ENCODE measurements at regions not wholly inside any gene's neighbourhood (a gene's known extent, or its start where the extent isn't known, plus 50 kb on each side); places are given as distances from the start of the nearest gene placed in this dataset.

DNA sequence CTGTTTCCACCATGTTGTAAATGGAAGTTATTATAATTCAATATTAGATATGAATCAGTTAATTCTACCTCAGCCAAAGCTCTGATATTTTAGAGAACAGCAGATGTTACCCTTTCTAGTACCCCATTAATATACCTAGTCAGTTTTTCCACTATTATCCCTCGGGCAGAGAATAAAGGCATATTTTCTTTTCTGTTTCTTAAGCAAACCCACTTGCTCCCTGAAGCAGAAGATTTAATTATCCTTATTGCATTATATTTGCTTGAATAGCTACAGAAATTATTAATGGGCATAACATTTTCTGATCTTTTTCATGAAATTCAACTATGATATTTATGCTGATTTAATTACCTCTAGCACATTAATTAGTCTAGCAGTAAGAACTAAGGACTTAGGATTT lies 832.9 kb upstream of the FBXO33 start:
- no peak for TF ChIP-seq CTCF (conservative IDR thresholded peaks at IDR 0.05; ENCODE audit: low read depth, low read length)
- H3K4me3 ChIP-seq (ENCODE audit: low read length): no peak overlapping the region
- DNase-seq (ENCODE audit: low read depth): no peak

DNA sequence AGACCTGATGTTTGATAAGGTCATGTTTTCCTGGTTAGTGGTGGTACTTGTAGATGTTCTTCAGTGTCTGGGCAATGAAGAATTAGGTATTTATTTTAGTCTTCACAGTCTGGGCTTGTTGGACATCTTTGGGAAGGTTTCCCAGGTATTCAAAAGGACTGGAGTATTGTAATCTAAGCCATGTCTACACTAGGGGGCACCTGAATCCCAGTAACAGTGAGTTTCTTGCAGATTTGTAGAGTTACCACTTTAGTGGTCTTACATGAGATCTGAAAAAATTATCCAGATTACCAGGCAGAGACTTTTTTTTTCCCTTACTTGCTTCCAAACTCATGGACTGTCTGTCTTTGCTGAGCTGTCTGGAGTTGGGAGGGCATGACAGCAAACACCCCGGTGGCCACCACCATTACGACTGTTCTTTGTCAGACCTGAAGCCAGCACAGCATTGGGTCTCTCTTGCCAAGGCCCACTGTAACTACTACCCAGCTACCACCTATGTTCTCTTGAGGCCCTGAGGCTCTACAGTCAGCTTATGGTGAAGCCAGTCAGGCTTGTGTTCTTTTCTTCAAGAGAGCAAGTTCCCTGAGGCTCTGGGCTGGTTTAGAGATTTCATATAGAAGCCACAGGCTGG lies 820.7 kb upstream of the FBXO33 start:
- H3K4me3 ChIP-seq (ENCODE audit: low read length): no peak overlapping the region
- peak; percentile 43 for TF ChIP-seq CTCF (conservative IDR thresholded peaks at IDR 0.05; ENCODE audit: low read depth, low read length)
- DNase-seq (ENCODE audit: low read depth): no peak

DNA sequence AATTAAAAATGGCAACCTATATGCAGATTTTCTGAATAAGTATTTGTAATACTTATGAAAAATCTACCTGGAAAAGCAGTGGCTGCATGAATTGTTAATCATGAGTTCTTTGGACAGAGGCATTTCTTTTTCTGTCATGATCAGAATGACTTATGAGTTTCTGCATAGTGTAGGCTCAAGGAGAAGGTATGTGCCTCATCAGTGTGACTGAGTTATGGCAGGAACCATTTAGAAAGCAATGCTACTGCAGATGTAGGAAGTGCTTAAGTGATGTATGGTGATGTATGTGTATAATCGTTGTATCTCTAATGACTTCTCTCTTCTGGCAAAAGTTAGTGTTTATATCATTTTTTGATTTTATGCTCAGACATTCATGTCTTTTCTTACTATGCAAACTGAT lies 816.4 kb upstream of the FBXO33 start:
- TF ChIP-seq CTCF (conservative IDR thresholded peaks at IDR 0.05; ENCODE audit: low read depth, low read length): no peak
- no peak overlapping the region for H3K4me3 ChIP-seq (ENCODE audit: low read length)
- DNase-seq (ENCODE audit: low read depth): no peak

GRCh38 chr14:40240245-40240859 lies 808.1 kb upstream of the FBXO33 start:
- DNase-seq (ENCODE audit: low read depth): no peak
- no peak overlapping the region for H3K4me3 ChIP-seq (ENCODE audit: low read length)
- no peak for TF ChIP-seq CTCF (conservative IDR thresholded peaks at IDR 0.05; ENCODE audit: low read depth, low read length)

- H3K4me3 ChIP-seq (ENCODE audit: low read length): no peak overlapping the region
- no peak for DNase-seq (ENCODE audit: low read depth)
- TF ChIP-seq CTCF (conservative IDR thresholded peaks at IDR 0.05; ENCODE audit: low read depth, low read length): no peak
Measured at GRCh38 chr14:40232302-40232701, 800.1 kb upstream of the FBXO33 start.

DNA sequence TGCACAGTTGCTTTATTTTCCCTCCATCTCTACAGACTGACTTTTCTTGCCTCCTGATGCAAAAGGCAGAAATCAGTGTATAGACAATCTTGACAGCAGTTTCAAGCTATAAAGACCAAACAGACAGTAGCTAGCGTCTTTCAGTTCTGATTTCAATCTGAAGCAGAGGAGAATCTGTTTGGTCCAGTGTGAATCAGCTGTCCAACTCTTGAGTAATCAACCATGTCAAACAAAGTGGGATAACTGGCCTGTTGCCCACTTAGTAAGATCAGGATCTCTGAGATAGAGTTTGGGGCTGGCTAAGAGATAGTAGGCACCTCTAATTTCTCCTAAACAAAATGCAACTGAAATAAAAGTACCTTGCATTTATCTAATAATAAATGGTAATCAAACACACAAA lies 797.4 kb upstream of the FBXO33 start:
- no peak for DNase-seq (ENCODE audit: low read depth)
- no peak overlapping the region for H3K4me3 ChIP-seq (ENCODE audit: low read length)
- TF ChIP-seq CTCF (conservative IDR thresholded peaks at IDR 0.05; ENCODE audit: low read depth, low read length): no peak

- TF ChIP-seq CTCF (conservative IDR thresholded peaks at IDR 0.05; ENCODE audit: low read depth, low read length): no peak
- no peak for DNase-seq (ENCODE audit: low read depth)
Measured at GRCh38 chr14:40222996-40223395, 790.8 kb upstream of the FBXO33 start.

More at GRCh38 chr14:40222996-40223395, 790.8 kb upstream of the FBXO33 start:
- H3K4me3 ChIP-seq (ENCODE audit: low read length): no peak overlapping the region
